Stimulated activated CD4-positive, alpha-beta T cell treated with anti-CD3 and anti-CD28 coated beads, Interleukin-1b, Interleukin-23, amount 100 ng/mL, for 24 hours (primary cell): ENCODE measurements at regions not wholly inside any gene's neighbourhood (a gene's known extent, or its start where the extent isn't known, plus 50 kb on each side); places are given as distances from the start of the nearest gene placed in this dataset.

ENCODE experiments used
- DNase-seq, 4 experiments: peaks; one replicate each; pipeline ENCODE4 v3.0.0-alpha.2; 2020; ENCODE audit warnings: low read depth in 4 of 4, low spot score in 1 of 4

DNA sequence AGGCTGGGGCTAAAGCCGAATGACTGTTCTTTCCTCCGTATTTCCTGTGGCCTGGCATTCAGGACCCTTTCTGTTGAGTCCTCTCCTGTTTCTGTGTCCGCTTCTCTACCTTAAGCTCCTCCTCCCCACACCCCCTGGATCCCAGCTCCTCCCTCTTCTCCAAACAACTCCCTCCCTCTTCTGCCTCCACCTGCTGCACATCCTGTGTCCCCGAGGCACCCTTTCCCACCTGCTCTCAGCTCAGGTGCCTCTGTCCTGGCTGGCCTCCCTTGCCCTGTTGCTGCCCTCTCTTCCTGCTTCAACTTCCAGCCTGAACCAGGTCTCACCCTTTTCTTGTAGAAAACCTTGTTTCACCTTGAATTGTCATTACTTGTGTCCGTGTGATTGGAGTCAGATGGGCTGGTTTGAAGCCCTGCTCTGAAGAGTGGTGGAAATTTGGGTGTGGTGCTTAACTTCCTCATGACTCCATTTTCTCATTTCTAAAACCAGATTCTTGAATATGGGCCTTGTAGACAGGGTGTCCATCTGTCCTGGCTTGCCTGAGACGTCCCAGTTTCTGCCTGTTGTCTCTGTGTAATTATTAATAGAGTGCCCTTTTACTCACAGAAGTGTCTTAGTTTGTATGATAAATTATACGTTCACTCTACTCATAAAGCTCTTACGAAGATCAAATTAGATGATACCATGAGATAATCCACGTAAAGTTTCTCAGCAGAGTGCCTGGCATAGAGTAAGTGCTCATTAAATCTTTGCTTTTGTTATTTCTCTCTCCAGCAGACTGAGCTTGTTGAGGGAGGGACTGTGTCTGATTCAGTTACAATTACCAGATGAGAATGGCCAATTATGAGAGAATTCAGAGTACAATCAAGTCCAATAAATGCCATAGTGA, 58.9 kb upstream of the TRABD2B start:
- no peak for DNase-seq

DNA sequence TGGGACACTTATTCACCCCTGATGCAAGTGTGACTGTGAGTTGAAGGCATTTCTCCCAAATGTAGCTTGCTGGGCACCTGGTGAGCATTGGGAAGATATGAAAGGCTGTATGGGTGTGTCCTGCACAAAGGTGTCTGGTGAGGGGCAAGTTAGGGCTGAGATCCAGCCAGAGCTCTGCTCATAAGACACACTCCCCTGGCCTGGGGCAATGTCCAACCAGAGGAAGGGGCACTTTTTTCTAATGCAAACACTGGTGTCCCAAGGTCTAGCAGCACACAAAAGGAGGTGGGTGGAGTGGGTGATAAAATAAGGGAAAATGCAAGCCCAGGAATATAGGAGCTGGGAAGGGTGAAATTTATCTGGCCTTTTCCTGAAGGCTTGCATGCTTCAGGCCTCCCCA, 57.0 kb upstream of the TRABD2B start:
- no peak for DNase-seq

DNA sequence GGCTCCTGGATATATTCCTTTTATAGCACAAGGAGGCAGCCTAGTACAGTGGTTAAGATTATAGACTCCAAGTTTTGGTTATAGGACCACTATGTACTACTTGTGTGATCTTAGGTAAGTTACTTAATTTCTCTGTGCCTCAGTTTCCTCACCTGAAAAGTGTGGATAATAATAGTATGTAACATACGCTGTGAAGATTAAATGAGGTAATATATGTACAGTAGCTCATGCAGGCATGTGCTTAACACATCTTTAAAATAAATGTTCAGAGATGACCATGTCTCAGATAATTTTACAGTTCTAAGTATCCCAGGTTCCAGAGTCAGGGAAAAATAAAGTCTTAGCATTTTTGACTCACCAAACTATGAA, 55.7 kb upstream of the TRABD2B start:
- DNase-seq: no peak

DNA sequence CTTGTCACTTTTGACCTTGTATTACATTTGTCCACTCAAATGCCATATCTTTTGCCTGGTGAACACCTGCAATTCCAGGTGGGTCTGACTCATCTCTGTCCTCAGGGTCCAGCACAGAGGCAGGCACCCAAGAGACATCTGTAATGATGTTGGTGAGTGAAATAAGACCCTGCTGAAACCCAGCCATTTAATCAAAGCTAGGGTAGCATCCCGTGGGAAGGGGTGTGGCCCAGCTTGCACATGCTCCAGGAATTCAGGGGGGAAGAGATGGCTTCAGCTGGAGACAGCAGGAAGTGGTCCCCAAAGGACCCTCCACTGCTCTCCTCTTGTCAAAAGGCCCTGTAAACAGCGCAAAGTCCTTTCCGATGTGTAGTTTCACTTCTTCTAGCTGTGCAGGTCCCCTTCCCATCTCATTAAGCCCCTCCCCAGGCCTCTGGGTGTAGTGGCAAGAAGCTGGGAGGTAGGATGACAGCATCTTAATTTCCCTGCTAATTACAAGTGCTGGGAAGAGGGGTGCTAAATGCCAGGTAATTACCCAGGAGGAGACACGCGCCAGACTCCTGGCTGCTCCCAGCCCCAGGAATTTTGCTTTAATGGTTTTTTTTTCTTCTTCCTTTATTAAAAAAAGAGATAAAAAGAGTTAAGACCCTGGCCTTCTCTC, 54.4 kb upstream of the TRABD2B start:
- DNase-seq: no peak

DNA sequence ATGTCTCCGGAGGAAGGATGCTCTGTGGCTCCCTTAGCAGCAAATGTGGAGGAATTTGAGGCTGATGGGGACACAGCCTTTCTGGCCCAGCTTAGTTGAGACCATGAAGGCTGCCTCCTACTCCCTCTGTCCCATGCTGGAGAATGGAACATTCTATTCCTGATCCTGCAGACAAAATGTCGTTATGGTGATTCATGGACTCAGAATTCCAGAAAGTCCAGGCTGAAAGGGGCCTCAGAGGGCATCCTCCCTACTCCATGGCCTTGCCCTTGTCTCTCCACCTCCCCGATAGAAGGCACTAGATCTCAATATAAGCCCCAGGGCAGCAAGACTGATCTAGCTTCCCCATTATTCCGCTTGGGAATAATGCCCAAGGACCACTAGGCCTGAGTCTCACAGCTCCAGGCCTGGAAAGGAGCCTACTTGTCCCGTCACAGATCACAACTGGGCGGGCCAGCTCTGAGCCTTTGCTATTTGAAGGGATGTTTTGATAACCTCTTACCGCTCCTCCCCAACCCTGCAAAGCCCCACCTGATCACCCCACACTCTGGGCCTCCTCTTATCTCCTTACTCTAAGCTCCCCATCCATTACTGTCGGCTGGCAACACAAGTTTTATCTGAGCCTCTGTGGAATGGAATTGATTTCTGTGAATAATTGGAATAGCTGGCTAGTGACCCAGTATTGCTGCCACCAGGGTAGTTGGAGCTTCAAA, 52.8 kb upstream of the TRABD2B start:
- no peak for DNase-seq

DNA sequence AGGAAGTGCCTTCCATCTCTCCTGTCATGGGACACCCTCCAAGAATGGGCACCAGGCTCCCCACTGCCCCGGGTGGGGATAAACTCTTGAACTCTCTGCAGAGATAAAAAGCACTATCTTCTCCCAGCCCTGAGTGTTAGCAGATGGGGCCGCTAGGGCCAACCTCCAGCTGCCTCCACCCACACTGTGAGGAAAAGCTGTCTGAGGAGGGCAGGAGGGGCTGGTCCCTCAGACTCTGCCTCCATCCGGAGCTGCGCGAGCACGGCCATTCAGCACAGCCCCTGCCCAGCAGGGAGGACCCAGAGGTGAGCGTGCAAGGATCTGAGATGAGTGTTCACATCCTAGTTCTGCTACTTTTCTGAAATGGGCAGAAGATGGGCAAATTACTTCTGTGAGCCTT, 51.8 kb upstream of the TRABD2B start:
- no peak for DNase-seq

DNA sequence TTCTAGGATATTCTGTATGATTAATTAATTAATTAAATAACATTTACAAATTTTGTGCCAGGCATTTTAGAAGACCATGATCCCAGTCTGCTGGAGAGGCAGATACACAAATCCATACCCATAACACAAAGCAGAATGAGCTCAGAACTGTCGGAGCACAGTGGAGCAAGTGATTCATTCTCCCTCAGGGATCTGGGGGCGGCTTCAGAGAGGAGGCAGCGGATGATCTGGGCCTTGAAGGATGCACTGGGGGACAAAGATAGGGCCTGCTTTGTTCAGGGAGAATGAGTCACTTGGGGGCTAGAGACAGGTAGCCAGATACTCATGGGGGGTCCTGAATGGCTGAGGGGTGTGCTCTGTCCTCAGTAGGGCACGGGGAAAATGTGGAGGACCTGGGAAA, 50.9 kb upstream of the TRABD2B start:
- DNase-seq: no peak

DNA sequence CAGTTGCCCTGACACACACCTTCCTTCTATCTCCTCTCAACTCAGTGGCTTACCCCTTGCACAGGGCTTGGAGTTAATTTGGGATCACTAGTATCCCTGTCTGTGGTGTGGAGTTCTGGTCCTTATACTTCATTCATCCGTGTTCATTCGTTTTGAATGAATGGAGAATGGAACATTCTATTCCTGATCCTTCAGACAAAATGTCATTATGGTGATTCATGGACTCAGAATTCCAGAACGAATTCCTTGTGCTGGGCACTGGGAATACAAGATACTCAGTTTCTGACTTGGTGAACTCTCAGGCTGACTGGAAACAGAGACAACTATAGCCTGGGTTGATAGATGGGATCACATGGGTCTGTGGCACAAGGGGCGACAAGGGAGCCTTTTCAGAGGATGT, 49.9 kb upstream of the TRABD2B start:
- no peak for DNase-seq
